GM12878 (cell line): ENCODE measurements at regions not wholly inside any gene's neighbourhood (a gene's known extent, or its start where the extent isn't known, plus 50 kb on each side); places are given as distances from the start of the nearest gene placed in this dataset.

Experiments
- ATAC-seq: fragments of 200-7000 bp; cut with Tn5 transposase; 3 replicates; pipeline ENCODE4 v1.9.1; 2020; ENCODE audit warnings: mild to moderate bottlenecking, moderate library complexity
- BruUV-seq: library from RNA; stranded (reverse); fragments of 400-500 nt; replicated peaks from 2 replicates; lab custom pipeline; 2021; lab: Mats Ljungman, UMichigan
- CTCF ChIA-PET: fragments of 300-600 bp; sonication (Branson Sonifier 250); formaldehyde crosslinking; extraction: SDS; loops from one replicate; lab custom pipeline; 2021; ENCODE audit warnings: inconsistent platforms; lab: Yijun Ruan, JAX
- POLR2A ChIA-PET: fragments of 350-600 bp; formaldehyde crosslinking; extraction: SDS; loops from one replicate; lab custom pipeline; 2021; ENCODE audit warnings: inconsistent platforms; lab: Charles Lee
- RAD21 ChIA-PET: fragments of 300-600 bp; sonication (Branson Sonifier 250); formaldehyde crosslinking; loops from one replicate; lab custom pipeline; 2023; ENCODE audit warnings: antibody characterized with exemption; ENCODE audit not compliant: unreplicated experiment; lab: Charles Lee
- SMC1A ChIA-PET: fragments of 300-600 bp; sonication (Branson Sonifier 250); formaldehyde crosslinking; loops from one replicate; lab custom pipeline; 2023; ENCODE audit not compliant: unreplicated experiment, uncharacterized antibody; lab: Charles Lee
- DNase-seq: peaks from one replicate; pipeline ENCODE4 v3.0.0-alpha.2; 2011; ENCODE audit warnings: low read depth, low spot score
- FAIRE-seq: peaks from 3 replicates; lab custom pipeline; 2011; peaks lifted over from hg19 to GRCh38; lab: Jason Lieb, UNC
- H2AFZ ChIP-seq: 2 replicates; pipeline ENCODE4 v1.6.0; 2011; ENCODE audit warnings: low read depth, low read length, control low read depth; ENCODE audit not compliant: control insufficient read depth
- H3K27ac ChIP-seq: 2 replicates; pipeline ENCODE4 v1.5.1; 2011; ENCODE audit warnings: control low read depth; ENCODE audit not compliant: control insufficient read depth, insufficient read depth
- H3K27me3 ChIP-seq, 2 experiments: replicated peaks in 1 of 2; 2 replicates each; pipeline versions ENCODE4 v1.6.0 to v1.6.1; 2011; ENCODE audit warnings: low read length in 1 of 2; ENCODE audit not compliant: control insufficient read depth in 2 of 2, insufficient read depth in 2 of 2
- H3K36me3 ChIP-seq, 2 experiments: 2 replicates each; pipeline ENCODE4 v1.5.1; 2011; ENCODE audit warnings: low read length in 1 of 2; ENCODE audit not compliant: control insufficient read depth in 2 of 2, insufficient read depth in 2 of 2
- H3K4me1 ChIP-seq: 2 replicates; pipeline ENCODE4 v1.6.1; 2011; ENCODE audit warnings: mild to moderate bottlenecking, low read length, moderate library complexity, mixed read lengths; ENCODE audit not compliant: control insufficient read depth, insufficient read depth
- H3K4me2 ChIP-seq: 2 replicates; pipeline ENCODE4 v1.6.0; 2011; ENCODE audit warnings: control low read depth; ENCODE audit not compliant: control insufficient read depth, insufficient read depth
- H3K4me3 ChIP-seq: fragments of 200-600 bp; sonication (generic); 2 replicates; pipeline ENCODE4 v1.5.1; 2016
- H3K79me2 ChIP-seq: 2 replicates; pipeline ENCODE4 v1.6.0; 2011; ENCODE audit warnings: low read length; ENCODE audit not compliant: control insufficient read depth, insufficient read depth
- H3K9ac ChIP-seq: 2 replicates; pipeline ENCODE4 v1.8.0; 2011; ENCODE audit warnings: low read length, control low read depth, mixed read lengths; ENCODE audit not compliant: control insufficient read depth, insufficient read depth
- H3K9me3 ChIP-seq: replicated peaks from 3 replicates; pipeline ENCODE4 v1.5.1; 2011; ENCODE audit warnings: mild to moderate bottlenecking, low read length; ENCODE audit not compliant: control insufficient read depth, insufficient read depth
- H4K20me1 ChIP-seq: 2 replicates; pipeline ENCODE4 v1.6.0; 2011; ENCODE audit not compliant: control insufficient read depth, insufficient read depth
- FOXM1 ChIP-seq: IDR thresholded peaks from 2 replicates; pipeline ENCODE4 v1.6.1; 2012; ENCODE audit warnings: low read depth, mild to moderate bottlenecking, inconsistent platforms, low read length, moderate library complexity
- HDGF ChIP-seq: fragments of 450-650 bp; IDR thresholded peaks from 2 replicates; pipeline ENCODE4 v1.6.1; 2016; ENCODE audit warnings: antibody characterized with exemption
- IKZF2 ChIP-seq, 2 experiments: fragments of 450-650 bp; IDR thresholded peaks; 2 replicates each; pipeline ENCODE4 v1.6.1; 2017; ENCODE audit warnings: mild to moderate bottlenecking in 2 of 2, moderate library complexity in 2 of 2
- MYB ChIP-seq: fragments of 150-350 bp; IDR thresholded peaks from 2 replicates; pipeline ENCODE4 v1.6.1; 2014; ENCODE audit warnings: mild to moderate bottlenecking, low read depth, low read length, borderline replicate concordance
- MYC ChIP-seq: IDR thresholded peaks from 2 replicates; pipeline ENCODE4 v1.6.1; 2011; ENCODE audit warnings: mild to moderate bottlenecking, low read length, moderate library complexity, inconsistent platforms; ENCODE audit not compliant: insufficient read depth, insufficient replicate concordance, insufficient read length, severe bottlenecking
- NR2F1 ChIP-seq: fragments of 450-650 bp; conservative IDR thresholded peaks from 2 replicates; pipeline ENCODE4 v1.6.1; 2017; ENCODE audit warnings: mild to moderate bottlenecking
- PAX5 ChIP-seq: IDR thresholded peaks from 2 replicates; pipeline ENCODE4 v1.6.1; 2011; ENCODE audit warnings: low read depth, low read length, borderline replicate concordance
- RELA ChIP-seq: fragments of 450-650 bp; IDR thresholded peaks from 2 replicates; pipeline ENCODE4 v1.8.0; 2014; ENCODE audit warnings: borderline replicate concordance; ENCODE audit not compliant: partially characterized antibody
- SMAD1 ChIP-seq: fragments of 450-650 bp; IDR thresholded peaks from 2 replicates; pipeline ENCODE4 v1.6.1; 2018; ENCODE audit warnings: mild to moderate bottlenecking, low read depth; ENCODE audit not compliant: partially characterized antibody
- TCF12 ChIP-seq: IDR thresholded peaks from 2 replicates; pipeline ENCODE4 v1.6.1; 2011; ENCODE audit warnings: low read depth, mild to moderate bottlenecking, low read length
- TCF3 ChIP-seq: IDR thresholded peaks from 2 replicates; pipeline ENCODE4 v1.6.1; 2012; ENCODE audit warnings: low read depth, mild to moderate bottlenecking, low read length, borderline replicate concordance; ENCODE audit not compliant: insufficient read depth
- ZZZ3 ChIP-seq: IDR thresholded peaks from 2 replicates; pipeline ENCODE4 v1.6.1; 2011; ENCODE audit warnings: low read depth; ENCODE audit not compliant: control insufficient read depth, insufficient read length
- in situ Hi-C: fragments of 300-500 bp; cut with MboI; formaldehyde crosslinking; loops from 9 replicates; pipeline ENCODE4 v1.14.3; 2018; ENCODE audit warnings: mixed read lengths
- intact Hi-C: fragments of 100-400 bp; cut with micrococcal nuclease; formaldehyde crosslinking; loops from one replicate; pipeline ENCODE4 v1.14.2; 2022; ENCODE audit not compliant: unreplicated experiment
- TF ChIP-seq, protein P1 (sequence below): fragments of 450-650 bp; IDR thresholded peaks from 2 replicates; pipeline ENCODE4 v1.6.1; 2016; ENCODE audit warnings: mild to moderate bottlenecking
- TF ChIP-seq, protein P2 (sequence below): fragments of 450-650 bp; formaldehyde crosslinking; IDR thresholded peaks from 2 replicates; pipeline ENCODE4 v1.4.0; 2022; ENCODE audit warnings: mild to moderate bottlenecking, moderate library complexity

DNA sequence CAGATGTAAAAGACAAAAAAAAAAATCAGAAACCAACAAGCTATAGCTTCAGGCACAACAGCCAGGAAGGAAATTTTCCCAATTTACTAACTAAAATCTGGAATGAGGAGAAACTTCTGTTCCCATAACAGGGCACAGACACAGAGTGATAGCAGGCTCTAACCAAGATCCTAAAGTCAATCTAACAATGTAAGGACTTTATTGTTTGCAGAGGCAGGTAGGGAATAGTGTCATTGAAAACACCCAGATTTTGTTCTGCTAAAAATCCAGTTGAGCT lies 166.6 kb upstream of the ATP1B1 start:
- intact Hi-C loops (no loop called here), in situ Hi-C loops (no loop called here)
- TF ChIP-seq FOXM1 = no peak
- no peak for TF ChIP-seq TCF3
- TF ChIP-seq HDGF = no peak
- no peak for TF ChIP-seq PAX5
- TF ChIP-seq RELA = no peak
- TF ChIP-seq MYB = no peak
- no peak for TF ChIP-seq ZZZ3
- TF ChIP-seq, protein P1, sequence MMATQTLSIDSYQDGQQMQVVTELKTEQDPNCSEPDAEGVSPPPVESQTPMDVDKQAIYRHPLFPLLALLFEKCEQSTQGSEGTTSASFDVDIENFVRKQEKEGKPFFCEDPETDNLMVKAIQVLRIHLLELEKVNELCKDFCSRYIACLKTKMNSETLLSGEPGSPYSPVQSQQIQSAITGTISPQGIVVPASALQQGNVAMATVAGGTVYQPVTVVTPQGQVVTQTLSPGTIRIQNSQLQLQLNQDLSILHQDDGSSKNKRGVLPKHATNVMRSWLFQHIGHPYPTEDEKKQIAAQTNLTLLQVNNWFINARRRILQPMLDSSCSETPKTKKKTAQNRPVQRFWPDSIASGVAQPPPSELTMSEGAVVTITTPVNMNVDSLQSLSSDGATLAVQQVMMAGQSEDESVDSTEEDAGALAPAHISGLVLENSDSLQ = no peak
- TF ChIP-seq IKZF2 (IDR thresholded peaks at IDR 0.05) = no peak
- TF ChIP-seq, protein P2, sequence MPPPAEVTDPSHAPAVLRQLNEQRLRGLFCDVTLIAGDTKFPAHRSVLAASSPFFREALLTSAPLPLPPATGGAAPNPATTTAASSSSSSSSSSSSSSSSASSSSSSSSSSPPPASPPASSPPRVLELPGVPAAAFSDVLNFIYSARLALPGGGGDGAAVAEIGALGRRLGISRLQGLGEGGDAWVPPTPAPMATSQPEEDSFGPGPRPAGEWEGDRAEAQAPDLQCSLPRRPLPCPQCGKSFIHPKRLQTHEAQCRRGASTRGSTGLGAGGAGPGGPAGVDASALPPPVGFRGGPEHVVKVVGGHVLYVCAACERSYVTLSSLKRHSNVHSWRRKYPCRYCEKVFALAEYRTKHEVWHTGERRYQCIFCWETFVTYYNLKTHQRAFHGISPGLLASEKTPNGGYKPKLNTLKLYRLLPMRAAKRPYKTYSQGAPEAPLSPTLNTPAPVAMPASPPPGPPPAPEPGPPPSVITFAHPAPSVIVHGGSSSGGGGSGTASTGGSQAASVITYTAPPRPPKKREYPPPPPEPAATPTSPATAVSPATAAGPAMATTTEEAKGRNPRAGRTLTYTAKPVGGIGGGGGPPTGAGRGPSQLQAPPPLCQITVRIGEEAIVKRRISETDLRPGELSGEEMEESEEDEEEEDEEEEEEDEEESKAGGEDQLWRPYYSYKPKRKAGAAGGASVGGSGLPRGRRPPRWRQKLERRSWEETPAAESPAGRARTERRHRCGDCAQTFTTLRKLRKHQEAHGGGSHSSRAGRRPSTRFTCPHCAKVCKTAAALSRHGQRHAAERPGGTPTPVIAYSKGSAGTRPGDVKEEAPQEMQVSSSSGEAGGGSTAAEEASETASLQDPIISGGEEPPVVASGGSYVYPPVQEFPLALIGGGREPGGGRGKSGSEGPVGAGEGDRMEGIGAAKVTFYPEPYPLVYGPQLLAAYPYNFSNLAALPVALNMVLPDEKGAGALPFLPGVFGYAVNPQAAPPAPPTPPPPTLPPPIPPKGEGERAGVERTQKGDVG = no peak
- no peak for TF ChIP-seq SMAD1
- no peak for TF ChIP-seq MYC
- no peak for TF ChIP-seq NR2F1
- TF ChIP-seq TCF12 = no peak
- Histone ChIP-seq H3K4me3 (no peak overlapping the region), H3K79me2 (no peaks in the 10 kb centered on the region), H3K36me3 (no peaks in the 10 kb centered on the region), H3K27me3 (no peaks in the 10 kb centered on the region), H2AFZ (no peak overlapping the region), H4K20me1 (no peaks in the 10 kb centered on the region), H3K4me2 (no peak overlapping the region), H3K9ac (no peak overlapping the region), H3K27ac (no peak overlapping the region), H3K4me1 (no peaks in the 10 kb centered on the region), H3K9me3 (no peaks in the 10 kb centered on the region; the same call in 2 of the 3 replicates)
- FAIRE-seq (no peak), DNase-seq (no peak), ATAC-seq (no peak)
- ChIA-PET POLR2A (interaction anchor here (1.3 kb wide), 1 partner anchor 131 kb away, joined by 3 read pairs; no protein-coding TSS in a partner anchor), CTCF (interaction anchor here (0.7 kb wide), 1 partner anchor 178 kb away, joined by 4 read pairs; no protein-coding TSS in a partner anchor), SMC1A (interaction anchor here (0.6 to 1.2 kb wide), 4 partner anchors 20 to 686 kb away, joined by 3 to 4 read pairs (median 4); no protein-coding TSS in a partner anchor), RAD21 (no interaction called here)
- BruUV-seq = no TSS peak
